ENCODE measurements at regions not wholly inside any gene's neighbourhood (a gene's known extent, or its start where the extent isn't known, plus 50 kb on each side); places are given as distances from the start of the nearest gene placed in this dataset.

DNA sequence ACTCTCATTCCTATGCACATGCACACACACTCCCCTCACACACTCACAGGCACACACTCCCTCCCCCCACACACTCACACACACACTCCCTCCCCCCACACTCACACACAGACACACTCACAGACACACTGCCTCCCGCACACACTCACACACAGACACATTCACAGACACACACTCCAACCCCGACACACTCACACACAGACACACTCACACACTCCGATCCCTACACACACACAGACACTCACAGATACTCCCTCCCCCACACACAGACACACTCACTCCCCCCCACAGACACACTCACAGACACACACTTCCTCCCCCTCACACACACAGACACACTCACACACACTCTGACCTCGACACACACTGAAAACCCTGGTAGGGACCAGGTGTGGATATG lies 176.2 kb downstream of the TFAP2C start:
- no peak for TF ChIP-seq YY1 (IDR thresholded peaks at IDR 0.05; ENCODE audit: low read depth)
- TF ChIP-seq EP300 (IDR thresholded peaks at IDR 0.05; ENCODE audit: borderline replicate concordance), result no peak
- TF ChIP-seq, protein P1, sequence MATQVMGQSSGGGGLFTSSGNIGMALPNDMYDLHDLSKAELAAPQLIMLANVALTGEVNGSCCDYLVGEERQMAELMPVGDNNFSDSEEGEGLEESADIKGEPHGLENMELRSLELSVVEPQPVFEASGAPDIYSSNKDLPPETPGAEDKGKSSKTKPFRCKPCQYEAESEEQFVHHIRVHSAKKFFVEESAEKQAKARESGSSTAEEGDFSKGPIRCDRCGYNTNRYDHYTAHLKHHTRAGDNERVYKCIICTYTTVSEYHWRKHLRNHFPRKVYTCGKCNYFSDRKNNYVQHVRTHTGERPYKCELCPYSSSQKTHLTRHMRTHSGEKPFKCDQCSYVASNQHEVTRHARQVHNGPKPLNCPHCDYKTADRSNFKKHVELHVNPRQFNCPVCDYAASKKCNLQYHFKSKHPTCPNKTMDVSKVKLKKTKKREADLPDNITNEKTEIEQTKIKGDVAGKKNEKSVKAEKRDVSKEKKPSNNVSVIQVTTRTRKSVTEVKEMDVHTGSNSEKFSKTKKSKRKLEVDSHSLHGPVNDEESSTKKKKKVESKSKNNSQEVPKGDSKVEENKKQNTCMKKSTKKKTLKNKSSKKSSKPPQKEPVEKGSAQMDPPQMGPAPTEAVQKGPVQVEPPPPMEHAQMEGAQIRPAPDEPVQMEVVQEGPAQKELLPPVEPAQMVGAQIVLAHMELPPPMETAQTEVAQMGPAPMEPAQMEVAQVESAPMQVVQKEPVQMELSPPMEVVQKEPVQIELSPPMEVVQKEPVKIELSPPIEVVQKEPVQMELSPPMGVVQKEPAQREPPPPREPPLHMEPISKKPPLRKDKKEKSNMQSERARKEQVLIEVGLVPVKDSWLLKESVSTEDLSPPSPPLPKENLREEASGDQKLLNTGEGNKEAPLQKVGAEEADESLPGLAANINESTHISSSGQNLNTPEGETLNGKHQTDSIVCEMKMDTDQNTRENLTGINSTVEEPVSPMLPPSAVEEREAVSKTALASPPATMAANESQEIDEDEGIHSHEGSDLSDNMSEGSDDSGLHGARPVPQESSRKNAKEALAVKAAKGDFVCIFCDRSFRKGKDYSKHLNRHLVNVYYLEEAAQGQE (IDR thresholded peaks at IDR 0.05; ENCODE audit: low read depth), result no peak
- TF ChIP-seq EGR1 (IDR thresholded peaks at IDR 0.05), result no peak
- TF ChIP-seq, protein P2, sequence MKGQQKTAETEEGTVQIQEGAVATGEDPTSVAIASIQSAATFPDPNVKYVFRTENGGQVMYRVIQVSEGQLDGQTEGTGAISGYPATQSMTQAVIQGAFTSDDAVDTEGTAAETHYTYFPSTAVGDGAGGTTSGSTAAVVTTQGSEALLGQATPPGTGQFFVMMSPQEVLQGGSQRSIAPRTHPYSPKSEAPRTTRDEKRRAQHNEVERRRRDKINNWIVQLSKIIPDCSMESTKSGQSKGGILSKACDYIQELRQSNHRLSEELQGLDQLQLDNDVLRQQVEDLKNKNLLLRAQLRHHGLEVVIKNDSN (IDR thresholded peaks at IDR 0.05), result no peak

Measured in Ishikawa (cell line).